ENCODE measurements at regions not wholly inside any gene's neighbourhood (a gene's known extent, or its start where the extent isn't known, plus 50 kb on each side); places are given as distances from the start of the nearest gene placed in this dataset.
"Not testable (repeated sequence)": the region's sequence is repeated elsewhere in the genome, so short reads cannot be mapped to it uniquely, and the experiment has no call there.

GRCh38 chr3:153762411-153763235, 358.6 kb upstream of the ARHGEF26 start:
- DNase-seq, result no peak

GRCh38 chr3:153767601-153768560, 353.3 kb upstream of the ARHGEF26 start:
- no peak for DNase-seq

- peak; percentile 68 to 79 for DNase-seq
These were observed 352.4 kb upstream of the ARHGEF26 start for GRCh38 chr3:153768561-153769469.

GRCh38 chr3:153783106-153783505, 338.1 kb upstream of the ARHGEF26 start:
- DNase-seq, result no peak

GRCh38 chr3:153783741-153784480, 337.3 kb upstream of the ARHGEF26 start:
- DNase-seq, result no peak

- DNase-seq, result no peak
These were observed 335.3 kb upstream of the ARHGEF26 start for GRCh38 chr3:153785901-153786300.

- no peak for DNase-seq
These were observed 331.8 kb upstream of the ARHGEF26 start for GRCh38 chr3:153789380-153789779.

GRCh38 chr3:153797056-153797455, 324.1 kb upstream of the ARHGEF26 start:
- DNase-seq, result not testable (repeated sequence)

GRCh38 chr3:153809097-153809496, 312.1 kb upstream of the ARHGEF26 start:
- no peak for DNase-seq

- DNase-seq, result no peak
These were observed 302.9 kb upstream of the ARHGEF26 start for GRCh38 chr3:153818338-153818737.

GRCh38 chr3:153820035-153820434, 301.2 kb upstream of the ARHGEF26 start:
- no peak for DNase-seq

GRCh38 chr3:153828346-153828745, 292.8 kb upstream of the ARHGEF26 start:
- not testable (repeated sequence) for DNase-seq

- no peak for DNase-seq
These were observed 291.5 kb upstream of the ARHGEF26 start for GRCh38 chr3:153829606-153830170.

- no peak for DNase-seq
These were observed 290.6 kb upstream of the ARHGEF26 start for GRCh38 chr3:153830552-153830951.

- no peak for DNase-seq
These were observed 285.6 kb upstream of the ARHGEF26 start for GRCh38 chr3:153835540-153835939.

GRCh38 chr3:153840487-153840886, 280.7 kb upstream of the ARHGEF26 start:
- no peak for DNase-seq

GRCh38 chr3:153843994-153844393, 277.2 kb upstream of the ARHGEF26 start:
- DNase-seq, result no peak

GRCh38 chr3:153845311-153845710, 275.9 kb upstream of the ARHGEF26 start:
- DNase-seq, result no peak

GRCh38 chr3:153848702-153849101, 272.5 kb upstream of the ARHGEF26 start:
- peak in 1 of 2 experiments; percentile 18 for DNase-seq

GRCh38 chr3:153852355-153852754, 268.8 kb upstream of the ARHGEF26 start:
- no peak for DNase-seq

- DNase-seq, result no peak
These were observed 268.0 kb upstream of the ARHGEF26 start for GRCh38 chr3:153853163-153853562.

All from NCI-H2081 (cell line).